ENCODE measurements at regions not wholly inside any gene's neighbourhood (a gene's known extent, or its start where the extent isn't known, plus 50 kb on each side); places are given as distances from the start of the nearest gene placed in this dataset.

DNA sequence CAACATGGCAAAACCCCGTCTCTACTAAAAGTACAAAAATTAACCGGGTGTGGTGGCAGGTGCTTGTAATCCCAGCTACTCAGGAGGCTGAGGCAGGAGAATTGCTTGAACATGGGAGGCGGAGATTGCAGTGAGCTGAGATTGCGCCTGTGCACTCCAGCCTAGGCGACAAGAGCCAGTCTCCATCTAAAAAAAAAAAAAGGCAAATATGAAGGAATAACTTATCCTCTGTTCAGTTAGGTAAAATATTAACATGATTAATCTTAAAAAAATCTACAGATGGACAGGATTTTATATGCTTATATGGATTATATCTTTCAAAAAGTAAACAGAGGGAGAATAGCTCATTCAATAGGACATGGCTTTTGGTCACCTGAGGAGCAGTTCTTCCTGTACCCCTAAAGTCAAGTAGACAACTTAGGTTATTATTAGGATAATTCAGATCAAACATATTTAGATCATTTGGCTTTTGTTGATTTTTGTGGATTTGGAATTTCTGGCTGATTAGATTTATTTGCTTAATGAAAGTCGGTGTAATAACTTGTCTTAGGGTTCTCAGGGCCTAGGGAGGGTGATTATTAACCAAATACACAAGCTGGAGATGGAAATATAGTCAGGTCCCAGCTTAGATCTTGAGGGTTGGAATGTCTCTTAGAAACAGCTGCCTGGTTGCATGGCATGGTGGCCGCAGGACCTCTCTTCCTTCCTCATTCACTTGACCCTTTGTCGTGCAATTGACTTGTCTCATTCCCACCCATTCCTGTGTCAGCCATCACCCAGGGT lies 82.1 kb upstream of the ONECUT1 start:
- H3F3A ChIP-seq (ENCODE audit: insufficient read depth, low read length), result no peaks in the 10 kb centered on the region
- no peaks in the 10 kb centered on the region for H3K27me3 ChIP-seq (replicated peaks; ENCODE audit: insufficient read depth, low read length)
- no peak for DNase-seq
- no peak for TF ChIP-seq EZH2phosphoT487 (IDR thresholded peaks at IDR 0.05; ENCODE audit: low read length)
- TF ChIP-seq, protein P1, sequence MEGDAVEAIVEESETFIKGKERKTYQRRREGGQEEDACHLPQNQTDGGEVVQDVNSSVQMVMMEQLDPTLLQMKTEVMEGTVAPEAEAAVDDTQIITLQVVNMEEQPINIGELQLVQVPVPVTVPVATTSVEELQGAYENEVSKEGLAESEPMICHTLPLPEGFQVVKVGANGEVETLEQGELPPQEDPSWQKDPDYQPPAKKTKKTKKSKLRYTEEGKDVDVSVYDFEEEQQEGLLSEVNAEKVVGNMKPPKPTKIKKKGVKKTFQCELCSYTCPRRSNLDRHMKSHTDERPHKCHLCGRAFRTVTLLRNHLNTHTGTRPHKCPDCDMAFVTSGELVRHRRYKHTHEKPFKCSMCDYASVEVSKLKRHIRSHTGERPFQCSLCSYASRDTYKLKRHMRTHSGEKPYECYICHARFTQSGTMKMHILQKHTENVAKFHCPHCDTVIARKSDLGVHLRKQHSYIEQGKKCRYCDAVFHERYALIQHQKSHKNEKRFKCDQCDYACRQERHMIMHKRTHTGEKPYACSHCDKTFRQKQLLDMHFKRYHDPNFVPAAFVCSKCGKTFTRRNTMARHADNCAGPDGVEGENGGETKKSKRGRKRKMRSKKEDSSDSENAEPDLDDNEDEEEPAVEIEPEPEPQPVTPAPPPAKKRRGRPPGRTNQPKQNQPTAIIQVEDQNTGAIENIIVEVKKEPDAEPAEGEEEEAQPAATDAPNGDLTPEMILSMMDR (IDR thresholded peaks at IDR 0.05; ENCODE audit: low read length), result no peak
- no peak for TF ChIP-seq EZH2 (optimal IDR thresholded peaks at IDR 0.05; ENCODE audit: low read depth, low read length)
- H3K9me3 ChIP-seq (replicated peaks; ENCODE audit: insufficient read depth, low read length), result no peaks in the 10 kb centered on the region
- H3K9ac ChIP-seq (ENCODE audit: low read length), result no peak overlapping the region
- H3K4me1 ChIP-seq (ENCODE audit: low read length), result no peaks in the 10 kb centered on the region
- H3K27ac ChIP-seq (ENCODE audit: low read length), result no peak overlapping the region
- no peaks in the 10 kb centered on the region for H3K79me2 ChIP-seq (ENCODE audit: low read length)
- H3K9me2 ChIP-seq (replicated peaks; ENCODE audit: insufficient read depth, low read length), result no peaks in the 10 kb centered on the region
- no peak overlapping the region for H3K4me2 ChIP-seq (ENCODE audit: low read depth, low read length)
- no peaks in the 10 kb centered on the region for H4K20me1 ChIP-seq (ENCODE audit: insufficient read depth, low read length)
- no peak overlapping the region for H3K4me3 ChIP-seq (ENCODE audit: low read length)
- H3K36me3 ChIP-seq (replicated peaks; ENCODE audit: insufficient read depth, low read length), result no peaks in the 10 kb centered on the region
- no peak overlapping the region for H2AFZ ChIP-seq (ENCODE audit: low read length)

DNA sequence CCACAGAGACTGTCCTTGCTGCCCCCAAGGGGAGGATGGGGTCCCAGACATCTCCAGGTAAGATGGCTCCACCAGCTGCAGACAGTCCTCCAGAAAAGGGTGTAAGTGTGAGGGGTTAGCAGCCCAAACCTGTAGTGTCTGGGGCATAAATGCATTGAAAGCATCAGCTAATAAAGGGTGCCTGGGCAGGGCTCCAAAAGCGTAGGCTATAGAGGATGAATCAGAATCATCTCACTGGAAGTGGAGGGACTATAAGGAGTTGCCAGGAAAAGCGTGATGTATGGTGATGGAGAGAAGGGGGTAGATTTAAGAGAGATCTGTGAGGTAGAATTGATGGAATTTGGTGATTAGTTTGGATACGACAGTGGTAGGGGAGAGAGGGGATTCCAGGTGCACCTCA lies 79.9 kb upstream of the ONECUT1 start:
- Histone ChIP-seq H3K9ac (ENCODE audit: low read length) (no peak overlapping the region), H3K36me3 (replicated peaks; ENCODE audit: insufficient read depth, low read length) (no peaks in the 10 kb centered on the region), H3K79me2 (ENCODE audit: low read length) (no peaks in the 10 kb centered on the region), H3K4me3 (ENCODE audit: low read length) (no peak overlapping the region), H3F3A (ENCODE audit: insufficient read depth, low read length) (no peaks in the 10 kb centered on the region), H3K9me2 (replicated peaks; ENCODE audit: insufficient read depth, low read length) (no peaks in the 10 kb centered on the region), H3K9me3 (replicated peaks; ENCODE audit: insufficient read depth, low read length) (no peaks in the 10 kb centered on the region), H3K4me1 (ENCODE audit: low read length) (no peaks in the 10 kb centered on the region), H3K27ac (ENCODE audit: low read length) (no peak overlapping the region), H3K4me2 (ENCODE audit: low read depth, low read length) (no peak overlapping the region), H2AFZ (ENCODE audit: low read length) (no peak overlapping the region), H3K27me3 (replicated peaks; ENCODE audit: insufficient read depth, low read length) (no peaks in the 10 kb centered on the region), H4K20me1 (ENCODE audit: insufficient read depth, low read length) (no peaks in the 10 kb centered on the region)
- no peak for DNase-seq
- TF ChIP-seq, protein P1 (IDR thresholded peaks at IDR 0.05; ENCODE audit: low read length), result no peak
- TF ChIP-seq EZH2 (optimal IDR thresholded peaks at IDR 0.05; ENCODE audit: low read depth, low read length) (no peak), EZH2phosphoT487 (IDR thresholded peaks at IDR 0.05; ENCODE audit: low read length) (no peak)

DNA sequence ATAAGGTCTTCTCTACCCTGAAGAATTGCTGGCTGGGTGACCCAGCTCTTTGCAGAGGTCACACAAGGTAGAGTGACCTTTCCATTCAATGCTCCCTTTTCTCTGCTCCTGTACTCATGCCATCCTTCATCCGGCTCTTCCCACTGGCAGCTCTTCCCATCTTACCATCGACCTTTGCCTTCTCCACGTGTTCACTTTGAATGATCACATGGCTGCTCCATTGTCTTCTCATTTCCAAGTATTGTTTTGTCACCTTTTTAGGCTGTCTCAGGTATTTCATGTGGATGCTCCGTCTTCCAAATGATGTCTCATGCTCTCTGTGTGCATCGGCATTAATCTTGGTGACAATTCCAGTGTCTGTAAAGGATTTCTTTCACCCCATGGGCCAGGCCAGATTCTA lies 76.6 kb upstream of the ONECUT1 start:
- H3K4me2 ChIP-seq (ENCODE audit: low read depth, low read length), result no peak overlapping the region
- TF ChIP-seq, protein P1 (IDR thresholded peaks at IDR 0.05; ENCODE audit: low read length), result no peak
- TF ChIP-seq EZH2 (optimal IDR thresholded peaks at IDR 0.05; ENCODE audit: low read depth, low read length) (no peak), EZH2phosphoT487 (IDR thresholded peaks at IDR 0.05; ENCODE audit: low read length) (no peak)
- H4K20me1 ChIP-seq (ENCODE audit: insufficient read depth, low read length), result no peaks in the 10 kb centered on the region
- no peak overlapping the region for H3K27ac ChIP-seq (ENCODE audit: low read length)
- no peaks in the 10 kb centered on the region for H3K4me1 ChIP-seq (ENCODE audit: low read length)
- H2AFZ ChIP-seq (ENCODE audit: low read length), result no peak overlapping the region
- no peaks in the 10 kb centered on the region for H3K9me3 ChIP-seq (replicated peaks; ENCODE audit: insufficient read depth, low read length)
- H3F3A ChIP-seq (ENCODE audit: insufficient read depth, low read length), result no peaks in the 10 kb centered on the region
- H3K79me2 ChIP-seq (ENCODE audit: low read length), result no peaks in the 10 kb centered on the region
- no peaks in the 10 kb centered on the region for H3K9me2 ChIP-seq (replicated peaks; ENCODE audit: insufficient read depth, low read length)
- no peak overlapping the region for H3K9ac ChIP-seq (ENCODE audit: low read length)
- no peaks in the 10 kb centered on the region for H3K36me3 ChIP-seq (replicated peaks; ENCODE audit: insufficient read depth, low read length)
- H3K27me3 ChIP-seq (replicated peaks; ENCODE audit: insufficient read depth, low read length), result no peaks in the 10 kb centered on the region
- no peak for DNase-seq
- no peak overlapping the region for H3K4me3 ChIP-seq (ENCODE audit: low read length)

Measured in MM.1S (cell line).